SK-N-SH (cell line): ENCODE measurements at regions not wholly inside any gene's neighbourhood (a gene's known extent, or its start where the extent isn't known, plus 50 kb on each side); places are given as distances from the start of the nearest gene placed in this dataset.

Experiments used
- CTCF ChIA-PET: fragments of 300-600, 350-600 bp; formaldehyde crosslinking; extraction: SDS; loops from one replicate; lab custom pipeline; 2021; lab: Yijun Ruan, JAX
- POLR2A ChIA-PET: fragments of 350-600 bp; sonication (Branson Sonifier 250); formaldehyde crosslinking; extraction: SDS; loops from one replicate; lab custom pipeline; 2020; ENCODE audit warnings: antibody characterized with exemption, inconsistent platforms; lab: Yijun Ruan, JAX
- DNase-seq: peaks from one replicate; pipeline ENCODE4 v3.0.0; 2012
- H2AFZ ChIP-seq: fragments of 200-600 bp; sonication (generic); 2 replicates; pipeline ENCODE4 v1.8.1; 2016; ENCODE audit warnings: antibody characterized with exemption, mild to moderate bottlenecking, low read depth
- H3F3A ChIP-seq: fragments of 200-600 bp; sonication (generic); replicated peaks from 2 replicates; pipeline ENCODE3; 2016; ENCODE audit warnings: antibody characterized with exemption, mild to moderate bottlenecking; ENCODE audit not compliant: insufficient read depth
- H3K27ac ChIP-seq, 2 experiments: fragments of 200-500 bp in 1 of 2; fragments of 200-600 bp in 1 of 2; sonication (Bioruptor generic) in 1 of 2; sonication (generic), shearing (Covaris generic) in 1 of 2; 2 replicates each; pipeline versions ENCODE4 v1.5.1 to v1.6.1; 2014 to 2016; ENCODE audit warnings: low read depth in 2 of 2, inconsistent platforms in 1 of 2, low read length in 1 of 2, mild to moderate bottlenecking in 1 of 2, mixed read lengths in 1 of 2
- H3K27me3 ChIP-seq: fragments of 200-600 bp; sonication (generic), shearing (Covaris generic); 2 replicates; pipeline ENCODE4 v1.6.1; 2016; ENCODE audit warnings: mixed run types; ENCODE audit not compliant: insufficient read depth
- H3K36me3 ChIP-seq, 2 experiments: fragments of 200-500 bp in 1 of 2; fragments of 200-600 bp in 1 of 2; sonication (Bioruptor generic) in 1 of 2; sonication (generic) in 1 of 2; replicated peaks in 1 of 2; 2 replicates each; pipeline versions ENCODE3 to v1.5.1; 2014 to 2016; ENCODE audit warnings: low read length in 1 of 2, mild to moderate bottlenecking in 1 of 2; ENCODE audit not compliant: insufficient read depth in 2 of 2, control insufficient read depth in 1 of 2
- H3K4me1 ChIP-seq, 2 experiments: fragments of 200-500 bp in 1 of 2; fragments of 200-600 bp in 1 of 2; sonication (Bioruptor generic) in 1 of 2; sonication (generic), shearing (Covaris generic) in 1 of 2; 2 replicates each; pipeline versions ENCODE4 v1.5.1 to v1.6.1; 2014 to 2016; ENCODE audit warnings: low read depth in 1 of 2, low read length in 1 of 2, mixed run types in 1 of 2; ENCODE audit not compliant: insufficient read depth in 2 of 2, control insufficient read depth in 1 of 2
- H3K4me2 ChIP-seq: fragments of 200-600 bp; sonication (generic), shearing (Covaris generic); 2 replicates; pipeline ENCODE4 v1.6.1; 2017; ENCODE audit warnings: mixed run types
- H3K4me3 ChIP-seq, 2 experiments: fragments of 200-500 bp in 1 of 2; fragments of 200-600 bp in 1 of 2; sonication (Bioruptor generic) in 1 of 2; sonication (generic), shearing (Covaris generic) in 1 of 2; 2 replicates each; pipeline versions ENCODE4 v1.5.1 to v1.8.1; 2014 to 2016; ENCODE audit warnings: low read depth in 2 of 2, inconsistent platforms in 1 of 2, low read length in 1 of 2, mild to moderate bottlenecking in 1 of 2, mixed read lengths in 1 of 2, moderate library complexity in 1 of 2
- H3K79me2 ChIP-seq: fragments of 200-600 bp; sonication (generic); 2 replicates; pipeline ENCODE4 v1.8.1; 2017; ENCODE audit warnings: mild to moderate bottlenecking; ENCODE audit not compliant: insufficient read depth
- H3K9ac ChIP-seq: fragments of 200-600 bp; sonication (generic); 2 replicates; pipeline ENCODE4 v1.6.1; 2017; ENCODE audit warnings: mixed run types
- H3K9me2 ChIP-seq: fragments of 200-600 bp; sonication (generic); 2 replicates; pipeline ENCODE4 v1.6.1; 2017; ENCODE audit warnings: mixed run types
- H3K9me3 ChIP-seq: fragments of 200-600 bp; sonication (generic); 2 replicates; pipeline ENCODE4 v1.6.1; 2017; ENCODE audit warnings: mixed run types, mild to moderate bottlenecking, moderate library complexity
- H4K20me1 ChIP-seq: fragments of 200-600 bp; sonication (generic); 2 replicates; pipeline ENCODE4 v1.6.1; 2017; ENCODE audit warnings: mild to moderate bottlenecking, mixed run types; ENCODE audit not compliant: insufficient read depth
- ELF1 ChIP-seq: IDR thresholded peaks from 2 replicates; pipeline ENCODE4 v1.4.0; 2012
- EP300 ChIP-seq, 2 experiments: IDR thresholded peaks; 2 replicates each; pipeline versions ENCODE4 v1.4.0 to v1.6.1; 2012; ENCODE audit warnings: borderline replicate concordance in 1 of 2, low read depth in 1 of 2, low read length in 1 of 2
- FOSL2 ChIP-seq: IDR thresholded peaks from 2 replicates; pipeline ENCODE4 v1.4.0; 2012; ENCODE audit warnings: low read depth, mild to moderate bottlenecking, moderate library complexity, borderline replicate concordance
- FOXJ3 ChIP-seq: sonication (generic); formaldehyde crosslinking; IDR thresholded peaks from 2 replicates; pipeline ENCODE4 v1.5.1; 2020; ENCODE audit warnings: mild to moderate bottlenecking, missing genetic modification reagents
- FOXM1 ChIP-seq: IDR thresholded peaks from 2 replicates; pipeline ENCODE4 v1.4.0; 2012; ENCODE audit warnings: low read depth, mild to moderate bottlenecking
- GABPA ChIP-seq: IDR thresholded peaks from 2 replicates; pipeline ENCODE4 v1.4.0; 2012; ENCODE audit warnings: low read depth, mild to moderate bottlenecking
- JUND ChIP-seq: IDR thresholded peaks from 2 replicates; pipeline ENCODE4 v1.4.0; 2012
- MAX ChIP-seq: IDR thresholded peaks from 2 replicates; pipeline ENCODE4 v1.4.0; 2012; ENCODE audit warnings: low read depth
- MEF2A ChIP-seq: IDR thresholded peaks from 2 replicates; pipeline ENCODE4 v1.4.0; 2012; ENCODE audit warnings: low read depth, borderline replicate concordance
- NFIC ChIP-seq: IDR thresholded peaks from 2 replicates; pipeline ENCODE4 v1.4.0; 2012; ENCODE audit warnings: borderline replicate concordance
- PBX3 ChIP-seq: IDR thresholded peaks from 2 replicates; pipeline ENCODE4; 2012
- POLR2AphosphoS5 ChIP-seq: IDR thresholded peaks from 2 replicates; pipeline ENCODE4 v1.6.1; 2012; ENCODE audit warnings: low read depth, low read length
- RCOR1 ChIP-seq: fragments of 150-350 bp; IDR thresholded peaks from 2 replicates; pipeline ENCODE4 v1.6.1; 2017; ENCODE audit warnings: antibody characterized with exemption, low read length
- REST ChIP-seq: IDR thresholded peaks from 2 replicates; pipeline ENCODE4 v1.6.1; 2012; ENCODE audit warnings: mild to moderate bottlenecking, low read depth, low read length, moderate library complexity
- RXRA ChIP-seq: IDR thresholded peaks from 2 replicates; pipeline ENCODE4 v1.4.0; 2012; ENCODE audit warnings: low read depth, mild to moderate bottlenecking, borderline replicate concordance
- SMC3 ChIP-seq: IDR thresholded peaks from 2 replicates; pipeline ENCODE4 v1.6.1; 2012; ENCODE audit warnings: low read depth, low read length, improper control_type of control experiment
- TEAD4 ChIP-seq: IDR thresholded peaks from 2 replicates; pipeline ENCODE4 v1.4.0; 2012; ENCODE audit warnings: mild to moderate bottlenecking, borderline replicate concordance; ENCODE audit not compliant: insufficient read depth
- ZBTB33 ChIP-seq: IDR thresholded peaks from 2 replicates; pipeline ENCODE4 v1.4.0; 2012; ENCODE audit warnings: low read depth, borderline replicate concordance
- WGBS: methylation state at CpG from one replicate; pipeline ENCODE4 v1.1.6; 2017; ENCODE audit warnings: low lambda C conversion rate; 5-methylcytosine and 5-hydroxymethylcytosine counted together

GRCh38 chr5:159825551-159826051, 90.7 kb upstream of the ADRA1B start:
- Histone ChIP-seq H3K4me3 (peak overlapping the region in 1 of 2 experiments; percentile 11; a peak in 1 of 4 replicates), H3K79me2 (no peaks in the 10 kb centered on the region), H3F3A (peaks cover 12% of the 10 kb centered on the region), H2AFZ (no peak overlapping the region), H3K9ac (no peak overlapping the region)
- no peak for DNase-seq
- WGBS = 6% methylated on average over 3 of the region's 3 CpGs
- POLR2A ChIA-PET = no interaction called here
- no peak for TF ChIP-seq ELF1
- no peak for TF ChIP-seq REST
- no peak for TF ChIP-seq POLR2AphosphoS5
- no peak for TF ChIP-seq NFIC
- TF ChIP-seq, all 33 proteins: peak for 0
- H3K27ac ChIP-seq = peak overlapping the region in 1 of 2 experiments; percentile 60; a peak in 2 of 4 replicates
- H3K9me3 ChIP-seq = no peaks in the 10 kb centered on the region
- H3K27me3 ChIP-seq = no peaks in the 10 kb centered on the region
- peaks cover 0 to 22% of the 10 kb centered on the region in 2 experiments; a peak in 3 of 4 replicates for H3K4me1 ChIP-seq
- CTCF ChIA-PET = no interaction called here
- no peaks in the 10 kb centered on the region for H3K36me3 ChIP-seq
- no peaks in the 10 kb centered on the region for H4K20me1 ChIP-seq
- H3K9me2 ChIP-seq = no peaks in the 10 kb centered on the region
- peak overlapping the region; percentile 31; the same call in 1 of the 2 replicates for H3K4me2 ChIP-seq

GRCh38 chr5:159826351-159827214, 89.7 kb upstream of the ADRA1B start:
- peaks cover 12% of the 10 kb centered on the region for H3F3A ChIP-seq
- no peak overlapping the region for H3K9ac ChIP-seq
- CTCF ChIA-PET = no interaction called here
- no peaks in the 10 kb centered on the region for H3K9me3 ChIP-seq
- DNase-seq = no peak
- H2AFZ ChIP-seq = no peak overlapping the region
- no peaks in the 10 kb centered on the region for H3K79me2 ChIP-seq
- peaks cover 0 to 22% of the 10 kb centered on the region in 2 experiments; a peak in 3 of 4 replicates for H3K4me1 ChIP-seq
- no peaks in the 10 kb centered on the region for H4K20me1 ChIP-seq
- H3K4me3 ChIP-seq = peak overlapping the region in 1 of 2 experiments; percentile 11; a peak in 1 of 4 replicates
- peak overlapping the region; percentile 31 for H3K4me2 ChIP-seq
- H3K27me3 ChIP-seq = no peaks in the 10 kb centered on the region
- H3K27ac ChIP-seq = peak overlapping the region in 1 of 2 experiments; percentile 60; a peak in 3 of 4 replicates
- H3K9me2 ChIP-seq = no peaks in the 10 kb centered on the region
- WGBS = 12% methylated on average over 3 of the region's 4 CpGs
- POLR2A ChIA-PET = no interaction called here
- no peaks in the 10 kb centered on the region for H3K36me3 ChIP-seq
- TF ChIP-seq RCOR1 = no peak
- no peak for TF ChIP-seq FOXJ3 (CRISPR knock-in tag)
- TF ChIP-seq PBX3 = peak; percentile 33; the same call in 1 of the 2 replicates
- no peak for TF ChIP-seq GABPA
- TF ChIP-seq POLR2AphosphoS5 = peak; percentile 23; the same call in 1 of the 2 replicates
- TF ChIP-seq RXRA = peak; percentile 53; the same call in 1 of the 2 replicates
- TF ChIP-seq ELF1 = 0 out of 2 replicates have a peak, but pooled peaks have one; percentile 27
- TF ChIP-seq FOXM1 = no peak
- TF ChIP-seq ZBTB33 = peak; percentile 23; the same call in 1 of the 2 replicates
- TF ChIP-seq SMC3 = no peak
- peak; percentile 96 for TF ChIP-seq MEF2A
- TF ChIP-seq JUND = peak; percentile 87
- peak; percentile 73; the same call in 1 of the 2 replicates for TF ChIP-seq TEAD4
- peak; percentile 89 for TF ChIP-seq FOSL2
- TF ChIP-seq MAX = peak; percentile 37; the same call in 1 of the 2 replicates
- TF ChIP-seq EP300 (IDR thresholded peaks at IDR 0.05; ENCODE audit: borderline replicate concordance in 1 of 2, low read depth in 1 of 2, low read length in 1 of 2) = peak; percentile 9 to 82; a peak in 2 of 4 replicates
